ENCODE measurements at regions not wholly inside any gene's neighbourhood (a gene's known extent, or its start where the extent isn't known, plus 50 kb on each side); places are given as distances from the start of the nearest gene placed in this dataset.
"Not testable (repeated sequence)": the region's sequence is repeated elsewhere in the genome, so short reads cannot be mapped to it uniquely, and the experiment has no call there.

DNA sequence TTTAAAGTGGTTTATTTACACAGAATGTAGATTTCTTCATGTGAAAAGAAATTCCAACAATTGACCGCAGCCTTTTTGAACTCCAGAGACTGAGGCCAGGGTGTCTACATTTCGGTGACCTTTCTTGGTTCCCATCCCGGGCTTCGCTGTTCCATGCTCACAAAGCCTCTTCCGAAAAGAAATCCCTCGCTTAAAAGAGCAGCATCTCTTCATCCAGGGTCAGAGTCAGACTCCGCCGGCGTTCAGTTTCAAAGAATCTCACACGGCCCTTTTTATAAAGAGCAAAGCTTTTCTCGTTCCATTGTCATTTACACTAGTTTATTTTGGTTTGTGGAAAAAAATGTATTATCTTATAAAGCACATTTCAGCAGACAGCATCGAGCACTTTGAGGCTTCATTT is 530.6 kb upstream of the B3GAT1 start:
- Histone ChIP-seq H3K27me3 (no peaks in the 10 kb centered on the region), H3K27ac (no peak overlapping the region), H3K9me3 (no peaks in the 10 kb centered on the region), H3K4me1 (no peaks in the 10 kb centered on the region), H3K36me3 (no peaks in the 10 kb centered on the region), H3K4me3 (no peak overlapping the region)
- intact Hi-C loops (cut with DNase I; ENCODE audit: low total_unique reads) = no loop called here
- no peak for DNase-seq
- no peak for TF ChIP-seq POLR2A (IDR thresholded peaks at IDR 0.05)
- TF ChIP-seq, protein P1, sequence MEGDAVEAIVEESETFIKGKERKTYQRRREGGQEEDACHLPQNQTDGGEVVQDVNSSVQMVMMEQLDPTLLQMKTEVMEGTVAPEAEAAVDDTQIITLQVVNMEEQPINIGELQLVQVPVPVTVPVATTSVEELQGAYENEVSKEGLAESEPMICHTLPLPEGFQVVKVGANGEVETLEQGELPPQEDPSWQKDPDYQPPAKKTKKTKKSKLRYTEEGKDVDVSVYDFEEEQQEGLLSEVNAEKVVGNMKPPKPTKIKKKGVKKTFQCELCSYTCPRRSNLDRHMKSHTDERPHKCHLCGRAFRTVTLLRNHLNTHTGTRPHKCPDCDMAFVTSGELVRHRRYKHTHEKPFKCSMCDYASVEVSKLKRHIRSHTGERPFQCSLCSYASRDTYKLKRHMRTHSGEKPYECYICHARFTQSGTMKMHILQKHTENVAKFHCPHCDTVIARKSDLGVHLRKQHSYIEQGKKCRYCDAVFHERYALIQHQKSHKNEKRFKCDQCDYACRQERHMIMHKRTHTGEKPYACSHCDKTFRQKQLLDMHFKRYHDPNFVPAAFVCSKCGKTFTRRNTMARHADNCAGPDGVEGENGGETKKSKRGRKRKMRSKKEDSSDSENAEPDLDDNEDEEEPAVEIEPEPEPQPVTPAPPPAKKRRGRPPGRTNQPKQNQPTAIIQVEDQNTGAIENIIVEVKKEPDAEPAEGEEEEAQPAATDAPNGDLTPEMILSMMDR (IDR thresholded peaks at IDR 0.05) = no peak

DNA sequence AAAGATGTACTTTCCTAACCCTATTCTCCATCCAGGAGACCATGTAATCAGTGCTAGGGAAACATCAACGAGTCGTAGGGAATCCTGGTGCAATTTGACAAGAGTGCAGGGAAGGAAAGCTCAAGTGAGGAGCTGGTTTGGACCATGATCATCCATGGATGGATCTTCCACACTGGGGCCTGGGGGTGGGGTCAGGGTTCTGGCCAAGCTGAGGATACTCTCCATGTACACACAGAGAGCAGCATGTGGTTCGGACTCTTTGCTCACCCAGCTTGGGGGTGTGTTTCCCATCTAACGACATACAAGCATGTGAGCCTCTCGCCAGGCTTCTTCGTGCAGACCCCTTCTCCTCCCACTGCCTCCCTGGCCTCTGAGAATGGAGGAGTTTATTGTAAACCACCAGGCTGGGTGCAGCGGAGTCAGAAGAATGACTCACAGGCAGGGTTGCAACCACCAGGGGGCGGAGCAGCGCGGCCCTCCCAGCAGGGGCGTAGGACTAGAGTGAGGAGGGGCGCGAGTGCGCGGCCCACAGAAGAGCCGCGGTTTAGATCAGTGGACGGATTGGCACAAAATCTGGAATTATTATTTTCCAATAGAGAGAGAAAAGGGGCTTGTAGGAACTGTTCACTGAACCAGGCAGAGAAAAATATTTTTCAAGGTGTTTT is 530.0 kb upstream of the B3GAT1 start:
- H3K4me1 ChIP-seq; H3K27me3 ChIP-seq; intact Hi-C loops (cut with DNase I; ENCODE audit: low total_unique reads); H3K36me3 ChIP-seq; H3K9me3 ChIP-seq; H3K4me3 ChIP-seq; H3K27ac ChIP-seq; DNase-seq: not testable (repeated sequence)

DNA sequence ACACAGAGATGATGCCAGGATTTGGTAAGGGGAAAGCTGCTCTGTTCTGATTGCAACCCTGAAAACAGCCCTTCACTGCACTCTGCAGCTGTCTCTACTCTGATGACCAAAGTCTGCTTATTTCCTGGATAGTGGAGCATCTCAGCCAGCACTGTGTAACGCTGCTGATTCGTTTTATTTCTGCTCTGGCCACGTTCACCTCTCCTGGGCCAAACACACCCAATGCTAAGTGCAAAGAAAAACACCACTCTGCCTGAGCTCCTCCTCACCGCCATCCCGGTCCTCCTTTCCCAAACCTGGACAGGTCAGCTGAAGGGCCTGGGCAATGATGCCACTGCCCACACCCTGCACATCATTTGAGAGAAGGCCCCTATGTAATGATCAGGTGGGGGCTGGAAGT is 529.3 kb upstream of the B3GAT1 start:
- Histone ChIP-seq H3K9me3 (no peaks in the 10 kb centered on the region), H3K36me3 (no peaks in the 10 kb centered on the region), H3K27me3 (no peaks in the 10 kb centered on the region), H3K27ac (no peak overlapping the region), H3K4me3 (no peak overlapping the region), H3K4me1 (no peaks in the 10 kb centered on the region)
- no peak for DNase-seq
- no peak for TF ChIP-seq POLR2A (IDR thresholded peaks at IDR 0.05)
- TF ChIP-seq, protein P1 (IDR thresholded peaks at IDR 0.05) = no peak
- intact Hi-C loops (cut with DNase I; ENCODE audit: low total_unique reads) = no loop called here

DNA sequence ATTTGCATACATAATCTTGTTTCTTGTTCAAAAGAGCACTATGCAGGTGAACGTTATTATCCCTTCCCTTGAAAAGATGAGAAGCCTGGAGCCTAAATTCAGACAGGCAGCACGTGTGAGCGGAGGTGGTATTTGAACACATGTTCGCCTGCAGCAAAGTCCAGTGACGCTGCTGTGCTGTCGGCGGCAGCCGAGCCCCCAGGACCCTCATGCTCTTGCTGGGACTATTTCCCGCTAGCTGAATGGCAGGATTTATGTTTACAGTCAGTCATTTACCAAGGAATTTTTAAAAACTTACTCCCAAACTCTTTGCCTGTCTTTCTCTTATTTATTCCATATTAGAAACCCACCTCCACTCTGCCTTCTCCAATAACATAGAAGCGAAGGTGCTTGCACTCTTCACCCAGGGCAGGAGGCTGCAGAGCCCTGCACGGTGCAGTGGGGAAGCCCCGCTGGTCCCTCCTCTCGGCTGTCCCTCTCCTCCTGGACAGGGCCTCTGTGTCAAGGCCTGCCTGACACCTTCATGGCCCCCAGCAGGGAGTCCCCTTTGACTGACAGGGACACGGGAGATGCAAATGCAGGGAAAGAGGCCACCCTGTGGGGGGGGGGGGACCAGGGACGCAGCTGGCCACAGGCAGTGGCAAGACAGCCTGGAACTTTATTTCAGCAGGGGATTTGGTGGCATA is 528.5 kb upstream of the B3GAT1 start:
- intact Hi-C loops (cut with DNase I; ENCODE audit: low total_unique reads) = no loop called here
- no peak for TF ChIP-seq POLR2A (IDR thresholded peaks at IDR 0.05)
- TF ChIP-seq, protein P1 (IDR thresholded peaks at IDR 0.05) = no peak
- no peaks in the 10 kb centered on the region for H3K27me3 ChIP-seq
- no peaks in the 10 kb centered on the region for H3K36me3 ChIP-seq
- H3K4me1 ChIP-seq = no peaks in the 10 kb centered on the region
- H3K9me3 ChIP-seq = no peaks in the 10 kb centered on the region
- DNase-seq = no peak
- no peak overlapping the region for H3K27ac ChIP-seq
- H3K4me3 ChIP-seq = no peak overlapping the region

DNA sequence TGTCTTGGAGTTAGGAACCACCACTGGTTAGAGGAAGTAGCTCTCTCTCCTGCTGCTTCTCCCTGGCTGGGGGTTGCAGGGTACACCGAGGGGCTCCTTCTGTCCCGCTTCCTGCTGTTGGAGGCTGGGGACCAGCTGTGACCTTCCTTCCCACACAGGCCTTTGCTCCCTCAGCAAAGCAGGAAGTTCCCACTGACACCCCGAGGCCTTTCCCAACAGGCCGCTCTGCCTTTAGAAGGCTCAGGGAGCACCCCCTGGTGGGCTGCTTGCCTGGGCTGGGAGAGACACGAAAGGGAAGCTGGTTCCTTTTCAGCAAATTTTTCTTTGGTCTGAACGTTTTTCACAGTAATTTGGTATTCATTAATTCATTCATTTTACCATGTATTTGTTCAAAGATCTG is 527.9 kb upstream of the B3GAT1 start:
- H3K27ac ChIP-seq = no peak overlapping the region
- H3K4me1 ChIP-seq = no peaks in the 10 kb centered on the region
- H3K36me3 ChIP-seq = no peaks in the 10 kb centered on the region
- no peak for TF ChIP-seq POLR2A (IDR thresholded peaks at IDR 0.05)
- TF ChIP-seq, protein P1 (IDR thresholded peaks at IDR 0.05) = no peak
- no peak overlapping the region for H3K4me3 ChIP-seq
- H3K9me3 ChIP-seq = no peaks in the 10 kb centered on the region
- intact Hi-C loops (cut with DNase I; ENCODE audit: low total_unique reads) = no loop called here
- H3K27me3 ChIP-seq = no peaks in the 10 kb centered on the region
- DNase-seq = no peak

Measured in uterus (tissue), 3 donors.